Neural progenitor cell (in vitro differentiated cells): ENCODE measurements at regions not wholly inside any gene's neighbourhood (a gene's known extent, or its start where the extent isn't known, plus 50 kb on each side); places are given as distances from the start of the nearest gene placed in this dataset.

Experiments
- EZH2 ChIP-seq: fragments of 200-600 bp; sonication (generic); IDR thresholded peaks from 2 replicates; pipeline ENCODE4 v1.6.1; 2017; ENCODE audit warnings: antibody characterized with exemption, mild to moderate bottlenecking, moderate library complexity
- TF ChIP-seq, protein P1 (sequence below): fragments of 200-600 bp; sonication (generic); IDR thresholded peaks from 2 replicates; pipeline ENCODE4 v1.5.1; 2017; ENCODE audit warnings: antibody characterized with exemption, mild to moderate bottlenecking

DNA sequence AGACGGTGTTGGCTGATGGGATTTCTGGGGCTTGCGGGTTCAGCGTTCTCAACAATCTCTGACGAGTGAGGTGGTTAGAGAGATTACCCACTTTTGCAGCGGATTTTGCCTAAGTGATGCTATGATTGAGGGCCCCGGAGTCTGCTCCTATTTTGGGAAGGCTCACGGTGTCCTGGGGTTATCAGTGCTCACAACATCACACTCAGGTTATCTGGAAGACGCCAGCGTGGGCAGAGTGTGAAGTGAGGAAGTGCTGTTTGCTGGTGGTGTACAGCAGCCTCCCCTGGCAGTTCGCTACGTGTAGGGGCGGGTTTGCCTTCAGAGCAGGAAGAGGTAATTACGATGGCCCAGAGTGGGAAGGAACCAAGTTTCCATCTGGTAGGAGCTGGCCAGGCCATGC lies 341.2 kb upstream of the IRX2 start:
- TF ChIP-seq, protein P1, sequence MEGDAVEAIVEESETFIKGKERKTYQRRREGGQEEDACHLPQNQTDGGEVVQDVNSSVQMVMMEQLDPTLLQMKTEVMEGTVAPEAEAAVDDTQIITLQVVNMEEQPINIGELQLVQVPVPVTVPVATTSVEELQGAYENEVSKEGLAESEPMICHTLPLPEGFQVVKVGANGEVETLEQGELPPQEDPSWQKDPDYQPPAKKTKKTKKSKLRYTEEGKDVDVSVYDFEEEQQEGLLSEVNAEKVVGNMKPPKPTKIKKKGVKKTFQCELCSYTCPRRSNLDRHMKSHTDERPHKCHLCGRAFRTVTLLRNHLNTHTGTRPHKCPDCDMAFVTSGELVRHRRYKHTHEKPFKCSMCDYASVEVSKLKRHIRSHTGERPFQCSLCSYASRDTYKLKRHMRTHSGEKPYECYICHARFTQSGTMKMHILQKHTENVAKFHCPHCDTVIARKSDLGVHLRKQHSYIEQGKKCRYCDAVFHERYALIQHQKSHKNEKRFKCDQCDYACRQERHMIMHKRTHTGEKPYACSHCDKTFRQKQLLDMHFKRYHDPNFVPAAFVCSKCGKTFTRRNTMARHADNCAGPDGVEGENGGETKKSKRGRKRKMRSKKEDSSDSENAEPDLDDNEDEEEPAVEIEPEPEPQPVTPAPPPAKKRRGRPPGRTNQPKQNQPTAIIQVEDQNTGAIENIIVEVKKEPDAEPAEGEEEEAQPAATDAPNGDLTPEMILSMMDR: no peak
- no peak for TF ChIP-seq EZH2
